Stimulated activated CD4-positive, alpha-beta T cell treated with anti-CD3 and anti-CD28 coated beads, Interleukin-1b, Interleukin-23, amount 100 ng/mL, for 48 hours (primary cell): ENCODE measurements at regions not wholly inside any gene's neighbourhood (a gene's known extent, or its start where the extent isn't known, plus 50 kb on each side); places are given as distances from the start of the nearest gene placed in this dataset.

Experiments used
- DNase-seq: peaks from one replicate; pipeline ENCODE4 v3.0.0-alpha.2; 2020

DNA sequence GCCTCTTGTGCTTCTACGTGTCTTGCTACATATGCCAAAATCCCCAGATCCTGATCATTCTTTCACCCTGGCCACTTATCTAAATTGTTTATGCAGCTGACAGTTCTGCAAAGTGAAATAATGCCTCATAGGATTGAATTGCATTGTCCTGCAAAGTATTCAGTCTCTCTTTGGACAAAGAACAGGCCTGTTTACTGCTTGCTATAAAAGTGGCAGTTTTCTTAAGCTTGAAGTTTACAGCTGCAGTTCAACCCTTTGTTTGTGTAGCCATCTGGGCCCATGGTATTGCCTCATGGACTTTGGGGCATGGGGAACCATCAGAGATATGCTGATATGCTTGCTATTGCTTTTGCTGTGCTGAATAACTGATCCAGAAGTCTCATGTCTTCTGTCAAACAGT, 523.2 kb downstream of the OTOL1 start:
- no peak for DNase-seq

GRCh38 chr3:162021206-162021605, 524.6 kb downstream of the OTOL1 start:
- no peak for DNase-seq

DNA sequence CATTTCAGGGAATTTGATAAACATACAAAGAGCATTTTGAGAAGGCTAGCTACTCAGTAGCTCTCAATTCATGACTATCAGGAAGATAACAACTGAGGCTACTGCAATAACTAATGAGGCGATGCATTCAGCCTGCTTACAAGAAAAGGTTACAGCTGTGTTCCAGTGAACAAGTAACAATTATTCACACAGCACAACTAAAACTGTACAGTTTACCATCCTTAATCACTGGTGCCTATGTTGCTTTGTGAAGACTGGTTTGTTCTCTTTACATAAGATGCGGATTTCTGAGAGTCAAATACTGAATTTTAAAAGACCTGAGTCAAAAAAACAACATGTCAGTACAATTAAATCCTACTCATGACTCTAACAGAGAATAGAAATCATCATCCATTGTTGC, 526.3 kb downstream of the OTOL1 start:
- no peak for DNase-seq

GRCh38 chr3:162029736-162030135, 533.1 kb downstream of the OTOL1 start:
- DNase-seq, result no peak

- no peak for DNase-seq
These were observed 537.8 kb downstream of the OTOL1 start for GRCh38 chr3:162034368-162034767.

DNA sequence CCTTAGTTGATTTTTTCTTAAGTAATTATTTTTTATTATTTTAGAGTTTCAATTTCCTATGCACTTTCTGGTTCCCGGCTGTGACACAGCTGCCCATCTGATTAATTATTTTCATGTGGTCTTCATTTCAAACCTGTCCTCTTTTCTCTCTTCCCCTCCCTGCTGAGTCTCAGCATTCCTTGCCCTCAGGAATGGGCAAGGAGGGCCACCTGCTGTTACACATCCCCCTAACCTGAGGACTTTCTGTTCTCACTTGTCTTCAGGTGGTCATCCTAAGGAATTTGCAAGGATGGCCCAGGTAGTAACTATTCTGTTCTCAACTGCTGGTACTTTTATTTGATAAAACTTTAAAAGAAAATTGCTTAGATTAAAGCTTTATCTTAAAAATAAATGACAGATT, 545.0 kb downstream of the OTOL1 start:
- DNase-seq, result no peak

DNA sequence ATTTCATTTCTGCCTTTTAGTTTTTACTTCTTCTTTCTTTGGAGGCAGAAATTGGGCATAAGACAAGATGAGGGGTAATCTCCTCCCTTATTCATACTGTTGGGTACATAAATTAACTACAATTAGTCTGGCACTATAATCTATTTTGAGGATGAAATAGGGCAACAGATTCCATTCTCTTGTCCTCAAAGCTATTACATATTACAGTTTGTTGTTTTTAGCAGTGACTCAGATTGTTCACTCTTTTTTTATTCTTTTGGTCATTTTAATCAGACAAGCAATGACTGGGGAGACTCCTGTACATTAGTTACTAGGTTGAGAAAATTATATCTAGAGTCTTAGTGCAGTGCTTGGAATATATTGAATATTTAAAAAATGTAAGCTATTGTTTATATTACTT, 556.0 kb downstream of the OTOL1 start:
- DNase-seq, result no peak

DNA sequence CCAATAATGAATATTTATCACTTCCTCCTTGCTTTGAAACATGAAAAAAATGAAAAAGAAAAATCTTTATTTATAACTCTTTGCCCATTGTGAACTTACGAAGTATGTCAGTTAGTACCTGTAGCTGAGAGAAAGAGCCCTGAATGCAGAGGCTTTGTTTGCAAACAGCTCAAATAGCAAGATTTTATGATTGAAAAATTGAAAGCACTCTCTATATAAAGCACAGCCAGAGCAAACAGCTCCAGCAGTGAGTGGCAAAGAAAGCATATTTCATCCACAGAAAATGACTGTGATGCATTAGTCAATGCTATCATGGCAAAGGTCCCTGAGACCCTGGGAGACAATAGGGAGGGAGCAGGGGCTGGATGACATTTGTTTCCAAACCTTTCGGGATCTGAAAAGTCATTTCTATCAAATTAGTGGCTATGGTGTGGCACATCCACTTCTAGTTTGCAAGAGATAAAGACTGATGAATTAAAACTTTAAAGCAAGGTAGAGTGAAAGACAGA, 576.1 kb downstream of the OTOL1 start:
- DNase-seq, result no peak

DNA sequence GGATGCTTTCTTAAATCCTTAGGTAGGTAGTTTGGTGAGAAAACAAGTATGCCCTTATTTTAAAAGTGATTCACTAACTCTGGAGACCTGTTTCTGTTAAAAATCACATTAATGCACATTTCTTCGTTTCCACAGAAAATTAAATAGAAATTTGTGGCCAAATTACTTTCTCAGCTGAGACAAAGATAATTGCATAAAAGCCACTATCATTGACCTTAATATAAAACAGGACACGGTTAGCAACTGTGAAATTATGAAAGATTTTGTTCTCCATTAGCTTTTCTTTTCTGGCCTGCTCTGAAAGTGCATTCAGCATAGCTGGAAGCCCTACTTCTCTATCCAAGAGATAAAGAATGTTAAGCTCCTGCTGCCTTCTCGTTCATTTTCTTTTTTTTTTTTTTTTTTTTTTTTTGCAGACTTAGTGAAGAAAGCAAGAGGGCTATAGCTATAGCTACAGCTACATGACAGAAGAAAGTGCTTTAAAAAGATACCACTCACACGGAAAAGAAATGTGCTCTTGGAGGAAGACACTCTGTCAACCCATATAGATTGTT, 576.9 kb downstream of the OTOL1 start:
- DNase-seq, result no peak

- DNase-seq, result no peak
These were observed 580.5 kb downstream of the OTOL1 start for GRCh38 chr3:162077108-162077507.

DNA sequence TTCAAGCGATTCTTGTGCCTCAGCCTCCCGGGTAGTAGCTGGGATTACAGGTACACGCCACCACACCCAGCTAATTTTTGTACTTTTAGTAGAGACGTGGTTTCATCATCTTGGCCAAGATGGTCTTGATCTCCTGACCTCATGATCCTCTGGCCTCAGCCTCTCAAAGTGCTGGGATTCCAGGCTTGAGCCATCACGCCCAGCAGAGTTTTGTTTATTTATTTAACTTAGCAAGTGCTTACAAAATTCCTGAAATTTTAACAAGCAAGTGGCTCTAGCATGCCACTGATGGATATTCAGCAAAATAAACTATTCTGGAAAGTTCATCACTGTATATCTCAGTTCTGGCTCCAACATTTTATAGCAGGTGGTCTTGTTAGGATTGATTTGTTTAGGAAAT, 585.9 kb downstream of the OTOL1 start:
- no peak for DNase-seq

DNA sequence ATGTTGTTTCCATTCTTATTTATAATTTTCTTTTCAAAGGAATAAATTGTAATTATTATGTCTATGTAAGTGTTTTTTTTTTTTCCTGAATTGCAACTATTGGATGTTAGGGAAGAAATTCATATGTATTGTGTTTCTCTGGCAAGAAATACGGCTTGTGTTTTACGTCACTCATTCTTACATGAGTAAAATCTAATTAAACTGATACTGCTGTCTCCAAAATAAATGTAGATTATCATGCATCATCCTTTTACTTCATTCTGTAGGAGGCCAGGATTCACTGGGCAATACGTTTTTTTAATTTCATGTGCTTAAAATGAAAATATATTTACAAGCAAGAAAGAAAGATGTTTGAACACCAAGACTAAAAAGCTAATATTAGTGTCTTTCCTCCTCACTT, 590.8 kb downstream of the OTOL1 start:
- no peak for DNase-seq

- no peak for DNase-seq
These were observed 596.1 kb downstream of the OTOL1 start for GRCh38 chr3:162092751-162093150.

- no peak for DNase-seq
These were observed 597.7 kb downstream of the OTOL1 start for GRCh38 chr3:162094301-162094700.

DNA sequence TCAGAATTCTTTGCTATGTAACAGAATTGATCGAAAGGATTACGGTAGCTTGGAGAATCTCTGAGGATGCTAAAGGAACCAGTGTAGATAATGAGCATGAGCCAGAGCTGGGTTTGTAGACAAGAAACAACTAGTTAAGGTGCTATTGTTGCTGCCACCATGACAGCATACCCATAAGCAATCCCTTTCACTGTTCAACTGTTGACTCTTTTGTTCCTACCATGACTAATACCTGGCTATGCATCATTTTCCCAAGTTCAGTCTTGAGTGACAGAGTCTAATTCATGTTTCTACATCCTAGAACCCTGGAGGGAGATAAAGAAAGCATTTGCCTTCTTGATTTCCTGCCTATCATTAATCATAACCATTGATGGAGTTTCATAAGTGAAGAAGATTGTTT, 600.3 kb downstream of the OTOL1 start:
- no peak for DNase-seq

DNA sequence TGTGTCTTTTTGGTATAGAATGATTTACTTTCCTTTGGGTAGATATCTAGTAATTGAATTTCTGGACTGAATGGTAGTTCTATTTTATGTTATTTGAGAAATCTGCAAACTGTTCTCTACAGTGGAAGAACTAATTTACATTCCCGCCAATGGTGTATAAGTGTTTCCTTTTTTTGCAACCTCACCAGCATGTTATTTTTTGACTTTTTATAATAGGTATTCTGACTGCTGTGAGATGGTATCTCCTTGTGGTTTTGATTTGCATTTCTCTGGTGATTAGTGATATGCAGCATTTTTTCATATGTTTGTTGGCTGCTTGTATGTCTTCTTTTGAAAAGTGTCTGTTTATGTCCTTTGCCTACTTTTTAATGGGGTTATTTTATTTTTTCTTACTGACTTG, 607.2 kb downstream of the OTOL1 start:
- no peak for DNase-seq

DNA sequence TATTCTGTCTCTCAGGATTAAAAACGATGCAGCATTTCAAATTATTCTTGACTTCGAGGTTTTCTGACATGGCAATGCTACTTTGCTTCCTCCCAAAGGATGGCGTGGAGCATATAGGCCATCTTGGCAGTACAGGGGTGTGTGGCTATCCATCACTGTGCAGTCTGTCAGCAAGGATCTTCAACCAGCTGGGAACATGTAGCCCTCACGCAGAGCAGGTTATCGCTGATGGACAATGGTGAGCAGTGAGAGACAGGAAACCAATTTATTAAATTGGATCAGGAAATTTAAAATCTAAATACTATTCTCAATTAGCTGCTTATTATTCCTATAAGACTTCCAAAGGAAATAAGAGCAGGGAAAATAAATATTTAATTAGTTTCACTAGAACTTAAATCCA, 615.3 kb downstream of the OTOL1 start:
- no peak for DNase-seq

GRCh38 chr3:162112719-162113118, 616.1 kb downstream of the OTOL1 start:
- no peak for DNase-seq

GRCh38 chr3:162117961-162118360, 621.4 kb downstream of the OTOL1 start:
- no peak for DNase-seq

GRCh38 chr3:162119651-162120050, 623.0 kb downstream of the OTOL1 start:
- DNase-seq, result no peak

DNA sequence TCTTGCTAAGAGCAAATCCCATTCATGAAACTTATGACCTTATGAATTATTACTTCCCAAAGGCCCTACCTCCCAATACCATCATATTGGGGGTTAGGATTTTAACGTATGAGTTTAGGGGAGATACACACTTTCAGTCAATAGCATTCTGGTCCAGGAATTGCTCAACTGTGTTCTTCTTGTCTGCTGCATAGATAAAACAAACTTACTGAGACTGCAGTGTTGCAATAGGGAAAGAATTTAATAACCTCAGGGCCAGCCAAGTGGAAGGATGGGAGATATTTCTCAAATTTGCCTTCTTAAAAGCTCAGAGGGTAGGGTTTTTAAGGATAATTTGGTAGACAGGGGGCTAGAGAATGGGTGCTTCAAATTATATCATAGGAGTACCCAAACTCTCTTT, 625.8 kb downstream of the OTOL1 start:
- no peak for DNase-seq

DNA sequence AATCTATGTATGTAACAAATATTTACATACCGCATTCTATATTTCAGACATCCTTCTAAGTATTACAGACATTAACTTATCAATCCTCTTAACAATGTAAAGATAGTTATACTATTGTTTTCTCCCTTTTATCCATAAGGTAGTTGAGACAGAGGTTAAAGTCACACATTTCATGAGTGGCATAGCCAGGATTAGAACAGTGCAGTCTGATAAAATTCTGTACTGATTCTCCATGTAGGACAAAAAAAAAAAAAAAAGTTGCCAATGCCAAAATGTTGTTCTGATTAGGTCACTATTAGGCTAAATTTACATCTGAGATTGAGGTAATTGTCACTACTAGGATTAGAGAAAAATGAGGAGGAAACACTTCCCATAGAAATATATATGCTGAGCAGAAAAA, 629.2 kb downstream of the OTOL1 start:
- DNase-seq, result no peak

DNA sequence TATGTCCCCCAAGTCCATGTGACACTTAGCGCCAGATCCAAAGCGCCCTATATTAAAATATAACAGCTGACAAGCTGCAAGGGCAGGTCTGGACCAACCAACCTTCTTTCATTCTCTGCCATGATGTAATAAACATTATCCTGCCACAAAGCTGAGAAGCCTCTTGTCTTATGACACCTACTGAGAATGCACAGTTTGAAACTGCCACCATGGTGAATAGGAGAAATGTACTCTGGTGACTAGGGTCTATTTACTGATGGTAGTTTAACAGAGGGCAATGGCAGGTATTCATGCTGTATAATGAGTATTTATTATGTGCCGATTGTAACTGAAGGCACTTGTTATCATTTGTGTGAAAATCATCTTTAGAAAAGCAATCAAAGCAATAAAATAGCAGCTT, 634.0 kb downstream of the OTOL1 start:
- DNase-seq, result no peak

GRCh38 chr3:162132981-162133380, 636.4 kb downstream of the OTOL1 start:
- no peak for DNase-seq

GRCh38 chr3:162134571-162134970, 638.0 kb downstream of the OTOL1 start:
- no peak for DNase-seq

DNA sequence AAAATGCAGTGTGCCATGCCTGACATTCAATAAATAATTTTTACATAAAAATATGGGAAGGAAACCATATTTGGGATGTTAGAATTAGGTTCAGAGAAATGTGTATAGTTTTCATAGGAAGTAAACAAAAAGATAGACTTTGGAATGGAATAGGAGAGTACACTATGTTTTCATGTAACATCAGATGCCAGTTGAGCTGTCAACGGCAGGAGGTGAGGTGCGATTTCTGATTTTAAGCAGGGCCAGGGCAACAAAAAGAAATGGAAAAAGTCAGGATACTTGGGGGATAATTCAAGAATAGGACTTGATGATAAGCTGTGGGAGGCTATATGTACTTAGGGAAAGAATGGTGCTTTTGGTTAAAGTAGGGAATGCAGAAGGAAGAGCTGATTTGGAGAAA, 639.5 kb downstream of the OTOL1 start:
- DNase-seq, result no peak
